ENCODE measurements at regions not wholly inside any gene's neighbourhood (a gene's known extent, or its start where the extent isn't known, plus 50 kb on each side); places are given as distances from the start of the nearest gene placed in this dataset.

- TF ChIP-seq EZH2 (IDR thresholded peaks at IDR 0.05) = no peak
- TF ChIP-seq CTCF (IDR thresholded peaks at IDR 0.05) = no peak
These were observed 106.2 kb upstream of the DLX6 start for GRCh38 chr7:96899108-96899507.
